NCI-H2029 (cell line): ENCODE measurements at regions not wholly inside any gene's neighbourhood (a gene's known extent, or its start where the extent isn't known, plus 50 kb on each side); places are given as distances from the start of the nearest gene placed in this dataset.

Experiments
- DNase-seq: peaks from one replicate; lab custom pipeline; 2025; lab: John Stamatoyannopoulos, UW

GRCh38 chr10:53006663-53007526 lies 234.3 kb upstream of the MBL2 start:
- DNase-seq, result no peak

- no peak for DNase-seq
Measured at GRCh38 chr10:53005612-53006345, 233.2 kb upstream of the MBL2 start.

GRCh38 chr10:53003094-53003493 lies 230.5 kb upstream of the MBL2 start:
- no peak for DNase-seq

- no peak for DNase-seq
Measured at GRCh38 chr10:52999681-53000080, 227.1 kb upstream of the MBL2 start.

- DNase-seq, result no peak
Measured at GRCh38 chr10:52999258-52999657, 226.7 kb upstream of the MBL2 start.

- no peak for DNase-seq
Measured at GRCh38 chr10:52997007-52997406, 224.4 kb upstream of the MBL2 start.

GRCh38 chr10:52994370-52994769 lies 221.8 kb upstream of the MBL2 start:
- DNase-seq, result no peak

- DNase-seq, result no peak
Measured at GRCh38 chr10:52993109-52993508, 220.5 kb upstream of the MBL2 start.

GRCh38 chr10:52992567-52992966 lies 220.0 kb upstream of the MBL2 start:
- DNase-seq, result no peak

GRCh38 chr10:52988923-52989322 lies 216.3 kb upstream of the MBL2 start:
- DNase-seq, result no peak

GRCh38 chr10:52986125-52986524 lies 213.5 kb upstream of the MBL2 start:
- no peak for DNase-seq

- no peak for DNase-seq
Measured at GRCh38 chr10:52984169-52984568, 211.6 kb upstream of the MBL2 start.

GRCh38 chr10:52979295-52979990 lies 206.9 kb upstream of the MBL2 start:
- no peak for DNase-seq

GRCh38 chr10:52977581-52977980 lies 205.0 kb upstream of the MBL2 start:
- DNase-seq, result no peak

- no peak for DNase-seq
Measured at GRCh38 chr10:52967806-52968795, 195.5 kb upstream of the MBL2 start.

GRCh38 chr10:52966904-52967303 lies 194.3 kb upstream of the MBL2 start:
- DNase-seq, result no peak

GRCh38 chr10:52965938-52966401 lies 193.4 kb upstream of the MBL2 start:
- no peak for DNase-seq

GRCh38 chr10:52965509-52965908 lies 192.9 kb upstream of the MBL2 start:
- DNase-seq, result no peak

GRCh38 chr10:52961323-52961722 lies 188.7 kb upstream of the MBL2 start:
- DNase-seq, result no peak

- DNase-seq, result no peak
Measured at GRCh38 chr10:52959810-52960209, 187.2 kb upstream of the MBL2 start.

- no peak for DNase-seq
Measured at GRCh38 chr10:52956861-52957260, 184.3 kb upstream of the MBL2 start.
